Panc1 (cell line): ENCODE measurements at regions not wholly inside any gene's neighbourhood (a gene's known extent, or its start where the extent isn't known, plus 50 kb on each side); places are given as distances from the start of the nearest gene placed in this dataset.

Experiments
- CTCF ChIP-seq: fragments of 450-650 bp; IDR thresholded peaks from 2 replicates; pipeline ENCODE4 v1.5.1; 2017; ENCODE audit warnings: mild to moderate bottlenecking
- TCF7L2 ChIP-seq: IDR thresholded peaks from 2 replicates; pipeline ENCODE4 v1.6.1; 2011; ENCODE audit warnings: mild to moderate bottlenecking, low read depth, low read length, inconsistent platforms
- TF ChIP-seq, protein P1 (sequence below), 2 experiments: IDR thresholded peaks; 2 replicates each; pipeline ENCODE4 v1.6.1; 2011 to 2012; ENCODE audit warnings: low read depth in 2 of 2, control low read depth in 1 of 2, low read length in 1 of 2, mild to moderate bottlenecking in 1 of 2, moderate library complexity in 1 of 2; ENCODE audit not compliant: insufficient read depth in 1 of 2

DNA sequence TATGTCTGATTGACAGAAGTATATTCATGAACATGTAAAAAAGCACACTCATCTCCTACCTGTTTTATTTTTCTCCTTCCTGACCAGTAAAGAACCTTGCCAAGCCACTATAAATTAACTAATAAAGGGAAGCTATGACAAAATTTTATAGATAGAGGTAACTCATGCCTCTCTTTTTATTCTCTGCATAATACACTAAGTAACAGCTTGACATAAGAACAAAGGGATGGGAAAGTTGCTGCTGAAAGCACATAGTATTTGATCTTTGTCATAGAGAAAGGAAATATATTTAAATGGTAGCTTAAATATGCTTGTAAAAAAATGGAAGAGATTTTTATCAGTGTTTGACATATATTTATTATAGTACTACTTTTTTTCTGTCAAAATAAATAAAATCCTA lies 1065.7 kb upstream of the CDH9 start:
- TF ChIP-seq CTCF, result no peak
- TF ChIP-seq, protein P1, sequence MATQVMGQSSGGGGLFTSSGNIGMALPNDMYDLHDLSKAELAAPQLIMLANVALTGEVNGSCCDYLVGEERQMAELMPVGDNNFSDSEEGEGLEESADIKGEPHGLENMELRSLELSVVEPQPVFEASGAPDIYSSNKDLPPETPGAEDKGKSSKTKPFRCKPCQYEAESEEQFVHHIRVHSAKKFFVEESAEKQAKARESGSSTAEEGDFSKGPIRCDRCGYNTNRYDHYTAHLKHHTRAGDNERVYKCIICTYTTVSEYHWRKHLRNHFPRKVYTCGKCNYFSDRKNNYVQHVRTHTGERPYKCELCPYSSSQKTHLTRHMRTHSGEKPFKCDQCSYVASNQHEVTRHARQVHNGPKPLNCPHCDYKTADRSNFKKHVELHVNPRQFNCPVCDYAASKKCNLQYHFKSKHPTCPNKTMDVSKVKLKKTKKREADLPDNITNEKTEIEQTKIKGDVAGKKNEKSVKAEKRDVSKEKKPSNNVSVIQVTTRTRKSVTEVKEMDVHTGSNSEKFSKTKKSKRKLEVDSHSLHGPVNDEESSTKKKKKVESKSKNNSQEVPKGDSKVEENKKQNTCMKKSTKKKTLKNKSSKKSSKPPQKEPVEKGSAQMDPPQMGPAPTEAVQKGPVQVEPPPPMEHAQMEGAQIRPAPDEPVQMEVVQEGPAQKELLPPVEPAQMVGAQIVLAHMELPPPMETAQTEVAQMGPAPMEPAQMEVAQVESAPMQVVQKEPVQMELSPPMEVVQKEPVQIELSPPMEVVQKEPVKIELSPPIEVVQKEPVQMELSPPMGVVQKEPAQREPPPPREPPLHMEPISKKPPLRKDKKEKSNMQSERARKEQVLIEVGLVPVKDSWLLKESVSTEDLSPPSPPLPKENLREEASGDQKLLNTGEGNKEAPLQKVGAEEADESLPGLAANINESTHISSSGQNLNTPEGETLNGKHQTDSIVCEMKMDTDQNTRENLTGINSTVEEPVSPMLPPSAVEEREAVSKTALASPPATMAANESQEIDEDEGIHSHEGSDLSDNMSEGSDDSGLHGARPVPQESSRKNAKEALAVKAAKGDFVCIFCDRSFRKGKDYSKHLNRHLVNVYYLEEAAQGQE (IDR thresholded peaks at IDR 0.05; ENCODE audit: insufficient read depth in 1 of 2, low read depth in 2 of 2, low read length in 1 of 2), result no peak
- TF ChIP-seq TCF7L2, result no peak
